ENCODE measurements at regions not wholly inside any gene's neighbourhood (a gene's known extent, or its start where the extent isn't known, plus 50 kb on each side); places are given as distances from the start of the nearest gene placed in this dataset.

- no peak for DNase-seq (ENCODE audit: low spot score)
Measured at GRCh38 chr2:219897456-219897855, 270.0 kb downstream of the SLC4A3 start.

DNA sequence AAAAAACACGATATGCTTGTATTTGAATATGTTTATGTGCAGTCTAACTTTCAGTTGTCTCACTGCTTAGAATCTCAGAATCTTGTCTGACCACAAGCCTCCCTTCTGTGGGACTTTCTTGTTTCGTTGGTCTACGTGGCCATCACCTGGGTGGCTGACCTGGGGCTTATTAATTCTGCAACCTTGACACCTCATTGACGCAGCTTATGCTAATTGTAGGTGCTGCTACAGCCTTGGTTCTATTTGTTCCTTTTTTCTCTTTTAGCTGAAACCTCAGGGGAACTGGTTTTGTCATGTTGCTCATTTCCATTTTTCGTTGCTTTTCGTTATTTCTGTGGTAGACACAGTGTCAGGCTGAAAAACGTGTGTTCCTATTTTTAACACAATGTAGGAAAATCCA lies 273.7 kb downstream of the SLC4A3 start:
- no peak for DNase-seq (ENCODE audit: low spot score)

DNA sequence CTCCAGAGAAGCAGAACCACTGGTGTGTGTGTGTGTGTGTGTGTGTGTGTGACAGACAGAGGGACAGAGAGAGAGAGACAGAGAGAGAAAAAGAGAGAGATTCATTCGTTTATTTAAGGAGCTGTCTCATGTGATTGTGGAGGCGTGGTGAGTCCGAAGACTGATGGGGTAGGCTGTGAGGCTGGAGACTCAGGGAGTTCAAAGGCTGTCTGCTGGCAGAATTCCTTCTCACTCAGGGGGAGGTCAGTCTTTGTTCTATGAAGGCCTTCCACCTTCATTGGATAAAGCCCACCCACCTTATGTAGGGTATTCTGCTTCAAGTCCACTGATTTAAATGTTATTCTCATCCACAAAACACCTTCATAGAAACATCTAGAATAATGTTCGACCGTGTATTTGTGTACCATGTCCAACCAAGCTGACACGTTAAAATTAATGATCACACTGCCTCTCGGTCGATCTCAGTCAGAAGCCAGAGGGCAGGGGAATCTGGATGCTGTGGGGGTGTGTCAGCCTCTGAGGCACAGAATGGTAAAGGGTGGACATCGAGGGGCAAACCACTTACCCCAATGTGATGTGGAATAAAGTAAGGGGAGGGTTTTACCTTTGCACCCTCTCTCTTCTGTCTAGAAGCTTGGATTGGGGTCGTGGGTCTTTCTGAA lies 275.6 kb downstream of the SLC4A3 start:
- no peak for DNase-seq (ENCODE audit: low spot score)

DNA sequence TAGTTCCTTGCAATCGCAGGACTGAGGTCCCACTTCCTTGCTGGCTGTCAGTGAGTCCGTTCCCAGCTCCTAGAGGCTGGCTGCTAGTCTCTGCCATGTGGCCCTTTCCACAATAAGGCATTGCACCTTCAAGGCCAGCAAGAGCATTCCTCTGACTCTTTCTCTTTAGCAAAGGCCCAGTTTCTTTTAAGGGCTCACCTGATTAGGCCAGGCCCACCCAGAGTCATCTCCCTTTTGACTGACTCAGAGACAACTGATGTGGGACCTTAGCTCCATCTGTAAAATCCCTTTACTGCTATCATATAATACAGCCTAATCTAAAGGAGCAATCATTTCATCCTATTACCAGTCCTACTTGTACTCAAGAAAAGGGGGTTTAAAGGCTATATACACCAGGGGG lies 278.2 kb downstream of the SLC4A3 start:
- no peak for DNase-seq (ENCODE audit: low spot score)

DNA sequence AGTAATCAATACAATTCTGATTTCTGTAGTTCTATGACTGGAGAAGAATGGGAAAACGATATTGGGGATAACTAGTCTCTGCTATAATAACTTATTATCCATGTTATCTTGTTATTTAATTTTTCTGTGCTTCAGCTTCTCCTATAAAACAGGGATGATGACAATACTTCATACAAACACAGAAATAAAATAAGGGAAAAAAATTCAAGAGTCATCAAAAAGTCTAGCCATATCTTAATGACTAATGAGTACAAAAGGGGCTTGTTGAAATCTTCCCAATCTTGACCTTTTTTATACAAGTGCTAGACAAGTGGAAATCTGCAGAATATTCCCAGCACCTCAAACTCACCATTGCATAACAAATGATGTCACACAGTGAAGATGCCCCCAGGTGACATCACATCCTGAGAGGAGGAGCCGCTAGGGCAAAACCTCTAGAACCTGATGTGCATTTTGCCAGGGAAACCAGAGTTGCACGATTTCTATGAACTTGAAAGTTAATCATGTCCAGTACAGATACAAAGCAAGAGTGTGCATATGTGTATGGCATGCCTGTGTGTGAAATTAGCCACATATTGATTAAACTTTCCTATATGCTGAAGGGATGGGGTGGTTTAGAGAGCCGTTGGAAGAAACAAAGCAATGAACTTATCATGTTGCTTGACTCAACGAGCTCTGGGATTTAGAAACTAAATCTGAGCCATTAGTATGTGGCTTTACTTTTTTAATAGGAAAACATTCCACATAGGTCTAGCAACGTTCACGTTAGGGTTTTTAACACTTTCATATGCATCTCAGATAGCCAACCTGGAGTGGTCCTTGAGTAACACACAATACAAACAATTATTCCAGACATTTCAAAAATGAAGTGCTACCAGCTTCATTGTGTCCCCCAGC lies 278.9 kb downstream of the SLC4A3 start:
- no peak for DNase-seq (ENCODE audit: low spot score)

DNA sequence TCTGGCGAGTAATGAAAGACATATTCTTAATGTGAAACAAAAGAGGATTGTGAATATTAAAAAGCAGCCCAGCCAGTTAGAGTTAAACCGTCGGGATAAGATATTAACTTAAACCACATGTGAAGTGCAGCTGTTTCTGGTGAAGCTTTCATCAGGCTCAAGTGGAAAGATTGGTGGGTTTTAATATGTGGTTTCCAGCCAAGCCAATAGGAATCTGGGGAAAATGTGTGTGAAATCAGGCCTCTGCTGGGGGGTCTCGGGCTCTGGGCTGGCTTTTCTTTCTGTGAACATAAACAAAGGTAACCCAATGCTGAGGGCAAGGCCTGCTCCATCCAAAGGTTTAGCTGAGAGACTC lies 279.6 kb downstream of the SLC4A3 start:
- DNase-seq (ENCODE audit: low spot score): no peak

- no peak for DNase-seq (ENCODE audit: low spot score)
Measured at GRCh38 chr2:219908538-219908937, 281.1 kb downstream of the SLC4A3 start.

DNA sequence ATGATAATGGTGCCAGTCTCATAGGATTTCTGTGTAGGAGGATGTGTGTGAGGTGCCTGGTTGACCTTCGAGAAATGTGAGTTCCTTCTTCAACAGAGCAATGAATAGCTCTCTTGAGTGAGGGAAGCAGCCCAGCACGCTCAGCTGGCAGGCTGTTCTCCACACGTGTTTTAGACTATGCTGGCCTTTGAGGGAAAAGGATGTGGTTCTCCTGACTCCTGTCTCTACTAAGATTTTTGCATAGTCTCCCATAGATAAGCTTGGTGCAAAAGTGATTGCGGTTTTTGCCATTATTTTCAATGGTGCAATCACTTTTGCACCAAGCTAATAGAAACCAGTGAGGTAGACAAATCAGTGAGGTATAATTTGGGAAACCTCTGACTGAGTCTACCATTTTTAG lies 284.1 kb downstream of the SLC4A3 start:
- DNase-seq (ENCODE audit: low spot score): no peak

DNA sequence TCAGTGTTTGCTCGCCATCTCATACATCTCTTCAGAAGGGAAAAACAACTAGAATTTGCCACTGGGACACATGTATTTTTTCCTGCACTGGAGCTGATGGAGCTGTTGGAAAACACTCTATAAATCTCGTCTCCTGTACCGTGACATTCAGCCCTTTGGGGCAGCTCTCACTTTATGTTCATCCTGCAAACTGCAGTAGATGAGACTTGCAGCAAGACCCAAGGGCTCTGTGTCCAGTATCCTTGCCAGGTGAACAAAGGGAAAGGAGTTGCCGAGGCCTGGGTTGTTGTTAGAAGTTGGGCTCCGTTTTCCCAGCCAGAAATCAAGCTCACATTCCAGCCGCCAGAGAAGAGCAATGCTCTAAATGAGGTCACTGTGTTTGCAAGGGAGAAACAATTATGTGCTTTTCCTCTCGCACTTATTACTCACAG lies 285.1 kb downstream of the SLC4A3 start:
- peak; percentile 30 for DNase-seq (ENCODE audit: low spot score)

DNA sequence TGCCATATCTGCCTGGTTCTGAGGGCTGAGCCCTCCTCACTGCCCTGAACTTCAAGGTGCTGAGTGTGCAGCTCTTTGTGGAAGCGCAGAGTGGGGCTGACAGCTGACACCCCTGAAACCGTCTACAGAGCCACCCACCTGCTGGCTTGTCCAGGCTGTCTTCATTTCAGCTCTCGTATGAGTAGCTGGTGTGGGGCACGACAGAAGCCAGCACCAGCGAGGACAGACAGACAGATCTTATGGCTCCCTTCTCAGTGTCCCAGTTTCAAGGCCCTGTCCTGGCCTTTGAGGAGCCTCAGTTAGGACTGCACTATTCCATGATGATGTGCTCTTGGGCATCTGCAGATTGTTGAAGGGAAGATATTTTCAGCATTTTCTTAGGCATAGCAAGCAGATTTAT lies 287.1 kb downstream of the SLC4A3 start:
- no peak for DNase-seq (ENCODE audit: low spot score)

- DNase-seq (ENCODE audit: low spot score): peak; percentile 42
Measured at GRCh38 chr2:219916281-219916680, 288.9 kb downstream of the SLC4A3 start.

GRCh38 chr2:219916726-219917440 lies 289.5 kb downstream of the SLC4A3 start:
- DNase-seq (ENCODE audit: low spot score): no peak

DNA sequence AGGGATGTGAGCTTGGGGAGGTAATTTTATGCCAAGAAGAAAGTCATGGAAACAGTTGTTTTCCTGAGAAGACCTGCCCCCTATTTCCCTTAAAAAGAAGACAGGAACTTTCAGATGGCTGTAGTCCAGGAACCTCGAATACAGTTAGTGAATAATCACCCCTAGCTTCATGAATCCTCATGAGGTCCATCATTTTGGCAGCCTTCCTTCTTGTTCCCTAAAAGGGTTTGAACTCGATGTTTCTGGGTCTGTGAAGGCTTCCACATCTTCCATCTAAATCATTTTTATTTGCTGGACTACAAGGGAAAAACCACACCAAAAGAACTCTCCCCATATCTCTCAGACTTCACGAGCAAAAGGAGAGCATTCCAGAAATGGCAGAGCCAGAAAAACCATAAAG lies 290.8 kb downstream of the SLC4A3 start:
- no peak for DNase-seq (ENCODE audit: low spot score)

DNA sequence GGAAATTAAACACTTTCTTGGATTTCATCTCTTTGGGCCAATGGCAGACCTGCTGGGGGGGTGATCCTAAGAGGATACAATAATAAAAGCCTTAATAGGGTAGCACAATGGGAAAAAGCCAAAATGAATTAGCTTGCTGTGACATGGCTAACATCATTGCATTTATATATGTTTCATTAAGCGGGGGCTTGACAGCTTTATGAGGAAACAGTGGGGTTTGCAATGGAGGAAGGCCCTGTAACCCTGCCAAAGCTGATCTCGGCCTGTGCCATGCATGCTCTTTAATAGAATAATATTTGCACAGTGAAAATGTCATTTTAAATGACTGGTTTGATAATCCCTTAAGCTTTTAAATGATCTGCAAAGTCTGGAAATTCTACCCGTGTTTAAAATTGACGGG lies 291.5 kb downstream of the SLC4A3 start:
- no peak for DNase-seq (ENCODE audit: low spot score)

DNA sequence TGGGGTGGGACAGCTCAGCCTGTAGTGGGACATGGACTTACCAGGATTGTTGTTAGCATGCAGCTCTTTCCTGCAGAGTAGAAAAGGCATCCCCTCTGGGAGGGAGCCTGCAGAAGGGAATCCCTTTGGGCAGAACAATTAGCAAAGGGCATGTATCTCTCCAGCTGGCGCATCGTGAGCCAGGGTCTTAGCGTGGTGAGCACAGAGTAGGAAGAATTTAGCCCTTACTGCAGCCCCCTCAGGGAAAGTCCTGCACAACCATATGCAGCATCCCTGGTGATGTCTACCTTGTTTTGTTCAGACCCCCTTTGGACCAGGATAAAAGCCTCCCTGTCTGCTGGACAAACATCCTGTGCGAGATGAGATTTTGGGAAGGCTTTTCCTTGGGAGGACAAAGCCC lies 292.1 kb downstream of the SLC4A3 start:
- no peak for DNase-seq (ENCODE audit: low spot score)

DNA sequence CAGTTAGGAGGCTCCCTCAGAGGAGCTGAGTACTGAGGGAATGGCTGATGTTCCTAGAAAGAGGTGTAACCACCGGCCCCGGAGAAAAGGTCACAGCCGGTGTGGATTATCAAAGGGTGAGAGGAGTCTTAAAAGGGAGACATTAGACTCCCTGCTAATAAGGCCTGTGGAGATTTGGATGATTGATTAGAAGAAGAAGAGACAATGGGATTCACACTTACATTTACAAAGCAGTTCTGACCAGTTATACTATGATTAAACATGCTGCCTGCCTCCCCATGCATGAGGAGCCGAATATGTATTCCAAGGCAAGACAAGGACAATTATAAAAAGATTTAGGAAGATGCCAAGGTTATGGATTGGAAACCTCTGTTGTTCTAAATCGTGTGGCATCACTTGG lies 302.4 kb downstream of the SLC4A3 start:
- DNase-seq (ENCODE audit: low spot score): no peak

DNA sequence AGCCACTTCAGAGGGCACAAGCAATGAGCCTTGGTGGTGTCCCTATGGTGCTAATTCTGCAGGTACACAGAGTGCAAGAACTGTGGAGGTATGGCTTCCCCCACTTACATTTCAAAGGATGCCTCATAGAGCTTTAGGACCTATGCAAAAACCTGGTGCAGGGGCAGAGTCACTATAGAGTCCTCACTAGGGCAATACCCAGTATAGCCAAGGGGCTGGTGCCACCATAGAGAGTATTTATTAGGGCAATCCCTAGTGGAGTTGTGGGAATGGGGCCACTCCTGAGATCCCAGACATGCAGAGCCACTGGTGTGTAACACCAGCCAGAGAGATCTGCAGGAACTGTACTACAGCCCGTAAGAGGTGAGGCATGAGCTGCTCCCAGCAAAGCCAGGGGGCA lies 312.2 kb downstream of the SLC4A3 start:
- DNase-seq (ENCODE audit: low spot score): no peak

GRCh38 chr2:219944866-219945265 lies 317.4 kb downstream of the SLC4A3 start:
- no peak for DNase-seq (ENCODE audit: low spot score)

- no peak for DNase-seq (ENCODE audit: low spot score)
Measured at GRCh38 chr2:219946021-219946420, 318.6 kb downstream of the SLC4A3 start.

DNA sequence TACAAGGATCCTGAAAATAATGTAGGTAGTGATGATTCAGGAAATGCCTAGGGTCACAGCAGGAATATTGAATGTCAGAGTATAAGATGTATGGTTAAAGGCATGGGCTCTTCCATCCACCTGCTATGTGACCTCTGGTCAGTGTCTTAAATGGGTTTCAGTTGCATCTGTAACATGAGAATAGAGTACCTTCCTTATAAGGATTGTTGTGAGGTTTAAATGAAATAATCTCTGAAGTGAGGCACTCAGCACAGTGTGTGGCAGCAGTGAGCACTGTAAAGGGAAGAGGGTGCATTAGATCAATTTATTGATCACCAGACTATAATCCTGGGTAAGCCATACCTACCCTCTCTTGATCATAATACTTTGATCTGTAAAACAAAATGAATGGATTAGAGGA lies 319.1 kb downstream of the SLC4A3 start:
- no peak for DNase-seq (ENCODE audit: low spot score)

DNA sequence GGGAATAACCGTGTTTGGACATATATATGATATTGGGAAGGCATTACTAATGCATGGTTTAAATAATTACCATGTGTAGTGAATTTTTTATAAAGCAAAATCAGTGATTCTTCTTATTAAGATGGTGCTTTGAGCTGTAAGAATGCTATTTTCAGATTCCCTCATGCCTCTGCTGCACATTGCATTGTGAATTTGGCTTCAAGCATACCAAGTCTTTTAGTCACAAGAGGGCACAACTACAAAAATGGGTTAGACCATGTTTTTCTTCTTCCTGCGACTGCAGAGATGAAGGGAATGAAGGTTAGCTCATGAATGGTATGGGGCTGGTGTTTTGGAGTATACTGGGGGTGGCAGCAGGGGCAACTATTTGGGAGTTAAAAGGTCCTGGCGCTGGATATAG lies 320.1 kb downstream of the SLC4A3 start:
- no peak for DNase-seq (ENCODE audit: low spot score)

- no peak for DNase-seq (ENCODE audit: low spot score)
Measured at GRCh38 chr2:219949053-219949452, 321.6 kb downstream of the SLC4A3 start.

DNA sequence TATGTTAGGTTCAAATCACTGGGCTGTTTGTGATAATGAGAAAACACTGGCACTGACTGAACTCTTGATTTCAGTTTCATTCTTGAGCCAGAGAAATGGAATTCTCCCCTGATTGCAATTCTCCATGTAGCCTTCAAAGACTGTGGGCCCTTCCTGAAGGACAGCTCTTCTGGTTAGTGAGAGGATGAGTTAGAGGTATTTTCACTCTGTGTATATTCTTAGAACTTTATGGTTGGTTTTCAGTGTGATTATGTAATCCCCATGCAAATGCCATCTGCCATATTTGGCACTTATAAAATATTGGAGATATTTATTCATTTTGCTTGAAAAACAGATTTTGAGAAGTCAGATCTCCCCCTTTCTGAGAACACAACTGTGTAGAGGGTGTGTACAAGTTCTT lies 323.7 kb downstream of the SLC4A3 start:
- DNase-seq (ENCODE audit: low spot score): no peak

Measured in kidney tubule cell (primary cell).